GM12874 (cell line): ENCODE measurements at regions not wholly inside any gene's neighbourhood (a gene's known extent, or its start where the extent isn't known, plus 50 kb on each side); places are given as distances from the start of the nearest gene placed in this dataset.

Source experiments
- TF ChIP-seq, protein P1 (sequence below): IDR thresholded peaks from 2 replicates; pipeline ENCODE4 v1.5.1; 2011; ENCODE audit warnings: low read depth, mild to moderate bottlenecking, control low read depth, low read length, moderate library complexity; ENCODE audit not compliant: insufficient read depth

DNA sequence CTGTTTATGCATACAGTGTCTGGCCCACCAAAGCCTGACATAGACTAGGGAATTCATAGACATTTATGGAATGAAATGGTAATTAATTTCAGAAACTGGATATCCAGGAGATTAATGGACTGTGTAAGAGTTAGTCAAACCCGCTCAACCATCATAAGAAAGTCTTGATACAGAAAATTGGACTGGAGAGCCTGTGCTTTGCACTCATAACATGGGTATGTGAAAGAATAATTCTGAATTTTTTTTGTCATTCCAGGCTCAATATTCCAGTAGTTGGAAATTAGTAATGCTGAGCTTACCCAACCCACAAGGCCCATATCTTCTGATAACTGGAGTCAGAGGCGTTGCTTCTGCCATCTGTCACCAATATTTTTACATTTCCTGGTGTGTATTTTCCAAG, 799.7 kb upstream of the IGFBP3 start:
- TF ChIP-seq, protein P1, sequence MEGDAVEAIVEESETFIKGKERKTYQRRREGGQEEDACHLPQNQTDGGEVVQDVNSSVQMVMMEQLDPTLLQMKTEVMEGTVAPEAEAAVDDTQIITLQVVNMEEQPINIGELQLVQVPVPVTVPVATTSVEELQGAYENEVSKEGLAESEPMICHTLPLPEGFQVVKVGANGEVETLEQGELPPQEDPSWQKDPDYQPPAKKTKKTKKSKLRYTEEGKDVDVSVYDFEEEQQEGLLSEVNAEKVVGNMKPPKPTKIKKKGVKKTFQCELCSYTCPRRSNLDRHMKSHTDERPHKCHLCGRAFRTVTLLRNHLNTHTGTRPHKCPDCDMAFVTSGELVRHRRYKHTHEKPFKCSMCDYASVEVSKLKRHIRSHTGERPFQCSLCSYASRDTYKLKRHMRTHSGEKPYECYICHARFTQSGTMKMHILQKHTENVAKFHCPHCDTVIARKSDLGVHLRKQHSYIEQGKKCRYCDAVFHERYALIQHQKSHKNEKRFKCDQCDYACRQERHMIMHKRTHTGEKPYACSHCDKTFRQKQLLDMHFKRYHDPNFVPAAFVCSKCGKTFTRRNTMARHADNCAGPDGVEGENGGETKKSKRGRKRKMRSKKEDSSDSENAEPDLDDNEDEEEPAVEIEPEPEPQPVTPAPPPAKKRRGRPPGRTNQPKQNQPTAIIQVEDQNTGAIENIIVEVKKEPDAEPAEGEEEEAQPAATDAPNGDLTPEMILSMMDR: no peak

DNA sequence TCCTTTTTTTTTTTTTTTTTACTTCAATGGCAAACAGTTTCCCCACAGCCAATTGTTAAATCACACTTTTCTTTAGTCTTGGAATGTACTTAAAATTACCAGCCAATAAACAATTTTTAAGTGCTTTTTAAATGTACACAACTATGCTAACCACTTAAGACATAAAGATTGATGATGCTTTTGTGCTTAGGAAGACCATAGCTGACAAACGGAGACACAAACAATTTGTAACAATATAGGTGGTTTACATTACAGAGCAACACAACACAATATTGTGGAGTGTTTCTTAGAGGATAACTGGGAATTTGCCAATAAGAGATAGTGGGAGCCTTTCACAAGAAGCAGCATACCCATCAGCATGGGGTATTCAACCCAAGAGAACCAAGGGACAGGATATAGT, 798.5 kb upstream of the IGFBP3 start:
- TF ChIP-seq, protein P1: no peak

DNA sequence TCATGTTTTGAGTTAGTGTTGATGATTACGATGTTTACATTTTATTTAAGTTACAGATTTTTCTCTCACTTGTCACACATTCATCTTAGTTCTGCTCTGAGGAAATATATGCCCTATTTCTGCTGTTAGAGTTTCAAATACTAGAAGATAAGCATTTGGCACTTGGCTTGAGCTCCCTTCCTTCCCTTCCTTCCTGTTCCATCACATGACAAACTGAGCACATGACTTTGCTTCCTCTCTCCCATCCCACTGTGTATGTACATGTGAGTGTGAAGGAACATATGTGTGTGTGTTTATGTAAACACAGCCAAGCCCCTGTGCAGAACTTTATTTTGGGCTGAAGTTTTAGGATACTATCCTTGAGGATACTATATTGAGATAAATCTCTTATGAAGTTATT, 795.9 kb upstream of the IGFBP3 start:
- TF ChIP-seq, protein P1: no peak

DNA sequence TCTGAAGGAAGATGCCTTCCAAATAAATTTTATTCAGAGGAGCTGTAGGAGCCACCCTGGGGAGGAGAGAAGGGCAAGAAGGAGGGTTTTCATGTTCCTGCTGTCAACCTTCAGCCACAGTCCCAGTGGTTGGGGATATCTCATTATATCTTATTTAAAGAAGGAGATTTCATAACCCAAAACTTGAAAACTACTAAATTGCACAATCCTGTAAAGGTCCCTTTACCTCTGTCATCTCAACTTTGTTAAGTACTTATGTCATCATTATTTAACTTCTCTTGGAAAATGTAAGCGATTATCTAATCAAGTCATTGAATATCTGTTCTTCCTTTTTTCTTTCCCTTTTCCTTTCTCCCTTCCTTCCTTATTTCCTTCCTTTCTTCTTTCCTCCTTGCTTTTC, 794.5 kb upstream of the IGFBP3 start:
- TF ChIP-seq, protein P1: no peak

DNA sequence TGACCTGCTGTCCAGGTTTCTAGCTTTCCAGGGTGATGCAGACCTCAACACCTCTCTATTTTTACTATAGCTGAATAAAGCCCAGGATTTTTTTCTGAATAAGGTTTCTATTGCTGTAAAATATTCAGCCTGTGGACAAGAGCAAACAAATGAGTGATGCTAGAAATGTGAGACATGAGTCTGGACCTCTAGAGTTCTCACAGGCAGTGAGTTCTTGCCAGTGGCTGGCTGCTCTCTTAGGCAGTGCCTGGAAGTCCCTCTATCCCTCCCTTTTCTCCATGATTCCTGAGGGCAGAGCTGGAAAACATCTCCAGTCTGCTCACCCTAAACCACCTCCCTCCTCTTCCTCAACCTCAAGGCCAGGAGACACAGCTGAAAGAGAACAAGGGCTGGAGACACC, 793.8 kb upstream of the IGFBP3 start:
- TF ChIP-seq, protein P1: no peak

DNA sequence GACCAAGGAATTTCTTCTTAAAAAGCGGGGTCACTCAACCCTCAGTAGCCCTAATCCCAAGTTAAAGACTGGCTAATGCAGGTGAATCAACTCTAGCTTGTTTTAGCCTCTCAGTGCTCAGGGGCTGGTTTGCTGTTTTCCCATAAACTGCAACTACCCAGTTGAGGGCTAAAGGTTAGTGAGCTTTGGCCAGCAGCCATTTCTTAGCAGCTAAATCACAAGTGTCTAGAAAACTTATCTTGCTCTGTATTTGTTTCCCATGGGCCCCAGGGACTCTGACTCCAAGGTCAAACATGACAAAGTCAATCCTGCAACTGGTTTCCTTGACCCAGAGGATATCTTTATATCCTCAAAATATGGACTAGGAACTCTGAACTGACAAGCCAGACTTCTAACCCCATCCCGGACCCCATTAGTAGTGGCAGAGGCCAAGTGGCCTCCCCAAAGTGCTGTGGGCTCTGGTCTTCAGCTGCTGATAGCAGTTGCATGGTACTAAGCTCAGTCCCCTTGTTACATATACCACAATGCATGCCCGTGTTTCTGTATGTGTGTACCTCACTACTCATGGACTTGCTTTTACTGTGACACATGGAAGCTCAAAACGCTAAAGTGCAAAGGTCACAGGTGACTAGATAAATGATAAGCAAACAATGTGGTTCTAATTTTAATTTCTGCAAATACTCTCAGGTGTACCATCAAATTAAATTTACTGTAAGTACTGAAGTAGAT, 793.0 kb upstream of the IGFBP3 start:
- TF ChIP-seq, protein P1: no peak

DNA sequence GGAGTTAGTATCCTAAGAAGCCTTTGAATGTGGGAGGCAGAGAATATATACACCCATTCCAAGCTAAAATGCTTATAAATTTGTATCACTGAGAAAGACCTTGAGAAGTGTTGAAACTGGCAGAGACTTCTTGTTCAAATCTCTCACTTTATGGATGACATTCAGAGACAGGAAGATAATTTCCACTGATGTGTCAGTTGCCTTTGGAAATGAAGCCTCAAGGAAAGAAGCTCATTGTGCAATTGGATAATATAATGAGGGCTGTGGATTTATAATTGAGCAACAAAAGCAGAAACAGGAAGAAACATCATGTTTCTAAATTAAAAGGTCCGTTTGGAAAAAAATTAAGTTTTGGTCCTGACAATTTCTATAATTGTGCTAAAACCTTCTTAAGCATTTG, 789.9 kb upstream of the IGFBP3 start:
- TF ChIP-seq, protein P1: no peak
